Vagina (tissue), 2 donors: ENCODE measurements at regions not wholly inside any gene's neighbourhood (a gene's known extent, or its start where the extent isn't known, plus 50 kb on each side); places are given as distances from the start of the nearest gene placed in this dataset.

ENCODE experiments used
- DNase-seq, 2 donors: peaks; one replicate each; pipeline ENCODE4 v3.0.0-alpha.2; 2017; ENCODE audit errors: extremely low spot score in 2 of 2
- H3K27ac ChIP-seq: fragments of 200-600 bp; sonication (generic); one replicate; pipeline ENCODE4 v1.5.1; 2019
- H3K27me3 ChIP-seq: fragments of 200-600 bp; sonication (generic); one replicate; pipeline ENCODE4 v1.5.1; 2019
- H3K36me3 ChIP-seq, 2 donors: fragments of 200-600 bp; sonication (generic); one replicate each; pipeline ENCODE4 v1.5.1; 2017 to 2019
- H3K4me1 ChIP-seq: fragments of 200-600 bp; sonication (generic); one replicate; pipeline ENCODE4 v1.5.1; 2019
- H3K4me3 ChIP-seq, 2 donors: fragments of 200-600 bp; sonication (generic); 1 replicate in 1 of 2; 2 replicates in 1 of 2; pipeline ENCODE4 v1.5.1; 2016 to 2019
- H3K9me3 ChIP-seq: fragments of 200-600 bp; sonication (generic); one replicate; pipeline ENCODE4 v1.5.1; 2019
- POLR2A ChIP-seq, 2 donors: fragments of 450-650 bp; IDR thresholded peaks; one replicate each; pipeline ENCODE4 v1.6.1; 2017; ENCODE audit warnings: antibody characterized with exemption in 2 of 2, mild to moderate bottlenecking in 2 of 2, moderate library complexity in 2 of 2
- POLR2AphosphoS5 ChIP-seq, 2 donors: sonication (generic); formaldehyde crosslinking; IDR thresholded peaks; one replicate each; pipeline ENCODE4 v1.9.0; 2017; ENCODE audit warnings: antibody characterized with exemption in 2 of 2, mild to moderate bottlenecking in 2 of 2, low read depth in 1 of 2; ENCODE audit not compliant: insufficient read depth in 1 of 2
- intact Hi-C: fragments of 100-400 bp; cut with DNase I; formaldehyde crosslinking; loops from one replicate; pipeline ENCODE4 v1.15.1; 2023
- TF ChIP-seq, protein P1 (sequence below), 3 experiments: fragments of 450-650 bp in 2 of 3; fragments of 200-600 bp in 1 of 3; sonication (generic) in 1 of 3; IDR thresholded peaks; one replicate each; pipeline ENCODE4 v1.5.1; 2017 to 2019; ENCODE audit warnings: antibody characterized with exemption in 3 of 3, mild to moderate bottlenecking in 2 of 3, moderate library complexity in 2 of 3

DNA sequence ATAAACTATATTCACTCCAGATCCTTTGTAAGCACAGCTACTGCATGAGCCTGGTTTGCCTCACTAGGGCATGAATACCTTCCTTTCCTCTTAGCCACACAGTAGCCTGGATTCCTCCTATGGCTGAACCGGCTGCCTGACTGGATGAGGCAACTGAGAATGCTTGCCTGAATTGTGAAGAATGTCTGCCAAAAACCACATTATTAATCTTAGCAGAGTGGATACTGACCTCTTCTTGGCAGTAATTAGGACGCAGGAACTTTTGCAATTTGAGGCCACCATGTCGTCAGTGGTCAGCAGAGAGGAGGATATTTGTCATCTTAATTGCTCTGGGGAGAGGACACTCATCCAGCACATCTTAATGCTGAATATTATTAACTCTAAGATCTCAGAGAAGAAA lies 651.8 kb upstream of the GOT2 start:
- intact Hi-C loops: no loop called here
- H3K27ac ChIP-seq: no peak overlapping the region
- no peaks in the 10 kb centered on the region for H3K4me1 ChIP-seq
- no peaks in the 10 kb centered on the region for H3K36me3 ChIP-seq
- H3K27me3 ChIP-seq: no peaks in the 10 kb centered on the region
- no peak overlapping the region for H3K4me3 ChIP-seq
- TF ChIP-seq POLR2A (IDR thresholded peaks at IDR 0.05) (no peak), POLR2AphosphoS5 (IDR thresholded peaks at IDR 0.05; ENCODE audit: insufficient read depth in 1 of 2, low read depth in 1 of 2) (no peak)
- TF ChIP-seq, protein P1, sequence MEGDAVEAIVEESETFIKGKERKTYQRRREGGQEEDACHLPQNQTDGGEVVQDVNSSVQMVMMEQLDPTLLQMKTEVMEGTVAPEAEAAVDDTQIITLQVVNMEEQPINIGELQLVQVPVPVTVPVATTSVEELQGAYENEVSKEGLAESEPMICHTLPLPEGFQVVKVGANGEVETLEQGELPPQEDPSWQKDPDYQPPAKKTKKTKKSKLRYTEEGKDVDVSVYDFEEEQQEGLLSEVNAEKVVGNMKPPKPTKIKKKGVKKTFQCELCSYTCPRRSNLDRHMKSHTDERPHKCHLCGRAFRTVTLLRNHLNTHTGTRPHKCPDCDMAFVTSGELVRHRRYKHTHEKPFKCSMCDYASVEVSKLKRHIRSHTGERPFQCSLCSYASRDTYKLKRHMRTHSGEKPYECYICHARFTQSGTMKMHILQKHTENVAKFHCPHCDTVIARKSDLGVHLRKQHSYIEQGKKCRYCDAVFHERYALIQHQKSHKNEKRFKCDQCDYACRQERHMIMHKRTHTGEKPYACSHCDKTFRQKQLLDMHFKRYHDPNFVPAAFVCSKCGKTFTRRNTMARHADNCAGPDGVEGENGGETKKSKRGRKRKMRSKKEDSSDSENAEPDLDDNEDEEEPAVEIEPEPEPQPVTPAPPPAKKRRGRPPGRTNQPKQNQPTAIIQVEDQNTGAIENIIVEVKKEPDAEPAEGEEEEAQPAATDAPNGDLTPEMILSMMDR (IDR thresholded peaks at IDR 0.05): no peak
- no peak for DNase-seq
- H3K9me3 ChIP-seq: no peaks in the 10 kb centered on the region

DNA sequence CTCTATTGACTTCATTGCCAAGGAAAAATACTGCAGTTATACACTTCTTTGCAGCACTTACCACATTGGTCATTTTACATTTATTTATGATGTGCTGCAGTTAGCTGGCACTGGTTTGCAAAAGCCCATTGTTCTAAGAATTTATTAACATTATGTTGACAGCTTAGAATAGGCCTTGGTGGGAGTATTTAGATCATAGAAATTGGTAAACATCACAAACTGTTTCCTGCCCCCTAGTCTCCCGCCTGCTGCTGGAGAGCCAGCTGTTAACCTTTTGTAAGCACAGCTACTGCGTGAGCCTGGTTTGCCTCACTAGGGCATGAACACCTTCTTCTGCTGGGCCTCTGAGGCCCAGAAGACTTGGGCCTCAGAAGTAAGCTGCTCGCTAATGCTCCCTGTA lies 651.4 kb upstream of the GOT2 start:
- Histone ChIP-seq H3K27me3 (no peaks in the 10 kb centered on the region), H3K36me3 (no peaks in the 10 kb centered on the region), H3K4me3 (no peak overlapping the region), H3K27ac (no peak overlapping the region), H3K9me3 (no peaks in the 10 kb centered on the region), H3K4me1 (no peaks in the 10 kb centered on the region)
- no peak for DNase-seq
- intact Hi-C loops: no loop called here
- TF ChIP-seq, protein P1 (IDR thresholded peaks at IDR 0.05): no peak
- no peak for TF ChIP-seq POLR2AphosphoS5 (IDR thresholded peaks at IDR 0.05; ENCODE audit: insufficient read depth in 1 of 2, low read depth in 1 of 2)
- TF ChIP-seq POLR2A (IDR thresholded peaks at IDR 0.05): no peak

DNA sequence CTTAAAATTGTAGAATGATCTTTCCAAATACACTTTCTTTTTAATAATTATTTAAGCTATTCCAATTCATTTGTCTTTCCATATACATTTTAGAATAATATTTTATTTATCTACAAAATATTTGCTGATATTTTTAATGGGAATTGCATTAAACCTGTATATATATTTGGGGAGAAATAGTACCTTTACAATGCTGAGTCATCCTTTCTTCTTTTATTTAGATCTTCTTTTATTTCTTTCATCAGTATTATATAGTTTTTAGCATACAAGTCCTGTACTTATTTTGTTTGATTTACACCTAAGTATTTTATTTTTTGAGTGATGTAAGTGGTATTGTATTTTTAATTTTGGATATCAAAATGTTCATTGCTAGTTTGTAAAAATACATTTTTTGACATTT lies 639.5 kb upstream of the GOT2 start:
- Histone ChIP-seq H3K4me1 (no peaks in the 10 kb centered on the region), H3K9me3 (no peaks in the 10 kb centered on the region), H3K27me3 (no peaks in the 10 kb centered on the region), H3K27ac (no peak overlapping the region), H3K4me3 (no peak overlapping the region), H3K36me3 (no peaks in the 10 kb centered on the region)
- no peak for DNase-seq
- no peak for TF ChIP-seq POLR2A (IDR thresholded peaks at IDR 0.05)
- intact Hi-C loops: no loop called here

DNA sequence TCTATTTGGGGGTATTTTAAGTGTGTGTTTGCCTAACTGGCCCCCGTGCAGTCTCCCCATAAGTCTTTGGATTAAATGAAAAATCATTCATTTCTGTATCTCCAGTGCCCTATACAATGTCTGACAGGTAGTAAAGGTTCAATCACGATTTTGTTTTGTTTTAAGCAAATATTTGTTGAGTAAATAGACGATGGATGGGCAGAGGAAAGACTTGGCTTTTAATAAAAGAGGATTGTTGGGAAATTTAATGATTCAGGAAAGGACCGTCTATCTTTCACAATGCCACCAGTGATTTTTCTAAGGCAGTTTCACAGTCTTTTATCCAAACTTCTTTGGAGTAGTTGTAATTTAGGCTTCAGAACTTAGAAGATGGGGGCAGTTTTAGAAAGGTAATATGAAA lies 636.6 kb upstream of the GOT2 start:
- no peaks in the 10 kb centered on the region for H3K4me1 ChIP-seq
- no peak for DNase-seq
- H3K4me3 ChIP-seq: no peak overlapping the region
- no peaks in the 10 kb centered on the region for H3K36me3 ChIP-seq
- no peaks in the 10 kb centered on the region for H3K27me3 ChIP-seq
- intact Hi-C loops: no loop called here
- TF ChIP-seq POLR2AphosphoS5 (IDR thresholded peaks at IDR 0.05; ENCODE audit: insufficient read depth in 1 of 2, low read depth in 1 of 2) (no peak), POLR2A (IDR thresholded peaks at IDR 0.05) (no peak)
- TF ChIP-seq, protein P1 (IDR thresholded peaks at IDR 0.05): no peak
- no peak overlapping the region for H3K27ac ChIP-seq
- H3K9me3 ChIP-seq: no peaks in the 10 kb centered on the region

DNA sequence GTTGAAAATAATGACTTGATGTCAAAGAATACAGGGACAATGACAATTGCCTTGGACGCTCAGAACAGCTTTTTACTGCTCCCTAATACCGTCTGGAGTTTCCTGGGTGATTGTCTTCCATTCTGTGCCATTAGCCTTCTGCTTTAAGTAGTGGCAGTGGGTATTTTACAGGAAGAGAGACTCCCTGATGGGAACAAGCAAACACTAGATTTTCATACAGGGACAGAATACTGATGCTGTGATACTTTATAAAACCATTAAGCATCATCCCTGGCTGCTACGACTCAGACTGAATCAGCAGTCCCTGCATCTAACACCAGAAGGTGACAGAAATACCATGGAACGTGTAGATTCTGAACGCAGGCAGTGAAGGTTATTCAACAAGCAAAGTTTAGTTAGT lies 635.4 kb upstream of the GOT2 start:
- no peaks in the 10 kb centered on the region for H3K4me1 ChIP-seq
- intact Hi-C loops: no loop called here
- no peaks in the 10 kb centered on the region for H3K9me3 ChIP-seq
- TF ChIP-seq POLR2AphosphoS5 (IDR thresholded peaks at IDR 0.05; ENCODE audit: insufficient read depth in 1 of 2, low read depth in 1 of 2) (no peak), POLR2A (IDR thresholded peaks at IDR 0.05) (no peak)
- TF ChIP-seq, protein P1 (IDR thresholded peaks at IDR 0.05): no peak
- H3K27me3 ChIP-seq: no peaks in the 10 kb centered on the region
- no peak overlapping the region for H3K27ac ChIP-seq
- H3K4me3 ChIP-seq: no peak overlapping the region
- H3K36me3 ChIP-seq: no peaks in the 10 kb centered on the region
- DNase-seq: no peak

DNA sequence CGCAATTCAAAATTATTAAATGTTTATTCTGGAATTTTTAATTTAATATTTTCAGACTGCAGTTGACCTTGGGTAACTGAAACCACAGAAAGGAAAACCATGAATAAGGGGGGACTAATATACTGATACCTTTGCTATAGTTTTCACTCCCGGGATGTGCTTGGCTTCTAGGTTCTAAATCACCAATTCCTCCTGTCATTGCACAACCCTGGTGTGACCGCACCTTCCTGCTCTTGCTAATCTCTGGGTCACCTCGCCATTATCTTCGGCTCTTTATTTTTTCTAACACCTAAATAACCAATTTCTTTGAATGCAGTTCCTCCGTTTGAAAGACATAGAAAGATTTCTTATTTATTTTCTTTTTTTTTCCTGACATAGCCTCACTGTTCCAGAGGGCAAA lies 634.5 kb upstream of the GOT2 start:
- no peaks in the 10 kb centered on the region for H3K27me3 ChIP-seq
- no peak overlapping the region for H3K27ac ChIP-seq
- no peaks in the 10 kb centered on the region for H3K36me3 ChIP-seq
- DNase-seq: no peak
- no peaks in the 10 kb centered on the region for H3K4me1 ChIP-seq
- no peaks in the 10 kb centered on the region for H3K9me3 ChIP-seq
- no peak overlapping the region for H3K4me3 ChIP-seq
- intact Hi-C loops: no loop called here
- TF ChIP-seq POLR2A (IDR thresholded peaks at IDR 0.05): no peak
- TF ChIP-seq POLR2AphosphoS5 (IDR thresholded peaks at IDR 0.05; ENCODE audit: insufficient read depth in 1 of 2, low read depth in 1 of 2): no peak
- TF ChIP-seq, protein P1 (IDR thresholded peaks at IDR 0.05): no peak
